Ovary (tissue), 7 donors: ENCODE measurements at regions not wholly inside any gene's neighbourhood (a gene's known extent, or its start where the extent isn't known, plus 50 kb on each side); places are given as distances from the start of the nearest gene placed in this dataset.

Source experiments
- DNase-seq, 5 donors: peaks; one replicate each; pipeline ENCODE4 v3.0.0-alpha.2; 2019 to 2020
- H3K27ac ChIP-seq, 2 donors: fragments of 200-600 bp; one replicate each; pipeline versions ENCODE4 v1.5.1 to v1.8.0; 2019 to 2022
- H3K27me3 ChIP-seq: fragments of 200-600 bp; one replicate; pipeline ENCODE4 v1.8.0; 2022
- H3K36me3 ChIP-seq: fragments of 200-600 bp; sonication (generic); one replicate; pipeline ENCODE4 v1.5.1; 2019
- H3K4me1 ChIP-seq: one replicate; pipeline ENCODE4 v1.8.1; 2013; ENCODE audit warnings: mild to moderate bottlenecking, moderate library complexity; ENCODE audit not compliant: insufficient read depth
- H3K4me3 ChIP-seq: fragments of 200-600 bp; sonication (generic); one replicate; pipeline ENCODE4 v1.5.1; 2017
- H3K9me3 ChIP-seq, 2 donors: fragments of 200-600 bp in 1 of 2; sonication (generic) in 1 of 2; one replicate each; pipeline versions ENCODE4 v1.5.1 to v1.8.1; 2013 to 2019; ENCODE audit warnings: mild to moderate bottlenecking in 1 of 2, moderate library complexity in 1 of 2
- CTCF ChIP-seq, 3 donors: fragments of 450-650 bp in 2 of 3; fragments of 200-600 bp in 1 of 3; IDR thresholded peaks; one replicate each; pipeline versions ENCODE4 v1.5.1 to v1.8.0; 2016 to 2022; ENCODE audit warnings: antibody characterized with exemption in 3 of 3, mild to moderate bottlenecking in 1 of 3
- EP300 ChIP-seq: sonication (generic); formaldehyde crosslinking; IDR thresholded peaks from one replicate; pipeline ENCODE4 v1.6.1; 2017; ENCODE audit warnings: antibody characterized with exemption
- POLR2A ChIP-seq: fragments of 450-650 bp; IDR thresholded peaks from one replicate; pipeline ENCODE4 v1.6.1; 2017; ENCODE audit warnings: antibody characterized with exemption, mild to moderate bottlenecking, moderate library complexity
- WGBS, 3 donors: extraction: QIAGEN DNeasy Blood & Tissue Kit in 1 of 3; methylation state at CpG; one replicate each; pipeline versions ENCODE4 v1.1.5 to v1.1.7; 2013 to 2017; 5-methylcytosine and 5-hydroxymethylcytosine counted together
- intact Hi-C, 4 donors: fragments of 100-400 bp; cut with DNase I; formaldehyde crosslinking; loops; one replicate each; pipeline versions ENCODE4 v1.11.0 to v1.15.1; 2022 to 2023
- donor health status: DM: no; HTN: no; CAD: no; lungs with moderate emphysema.
- donor health status: DM: no; HTN: no; CAD: no.
- donor health status: Bipolar disorder and iron deficiency.
- donor health status: DM: no; HTN: no; CAD: no.
- donor health status: DM: yes; HTN: yes; CAD: no.

DNA sequence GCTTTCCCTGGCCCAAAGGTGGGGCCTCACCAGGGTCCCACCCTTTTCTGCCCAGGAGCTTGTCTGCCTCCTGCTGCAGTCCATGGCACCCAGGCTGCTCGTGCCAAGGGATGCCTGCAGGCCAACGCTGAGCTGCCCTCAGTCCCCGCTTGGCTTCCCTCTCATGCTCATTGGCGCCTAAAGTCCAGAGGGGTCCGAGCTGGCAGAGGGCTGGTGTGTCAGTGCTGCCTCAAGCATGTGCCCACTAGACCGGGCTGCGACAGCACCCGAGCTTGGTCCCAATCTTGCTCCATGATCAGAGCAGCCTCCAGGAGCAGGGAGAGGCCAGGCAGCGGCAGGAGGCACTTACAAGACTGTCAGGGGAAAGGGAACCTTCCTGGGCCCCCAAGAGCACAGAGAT, 287.0 kb downstream of the ICOS start:
- Histone ChIP-seq H3K9me3 (no peaks in the 10 kb centered on the region), H3K36me3 (no peaks in the 10 kb centered on the region), H3K4me1 (no peaks in the 10 kb centered on the region), H3K4me3 (no peak overlapping the region), H3K27me3 (no peaks in the 10 kb centered on the region), H3K27ac (no peak overlapping the region)
- intact Hi-C loops, result no loop called here
- DNase-seq, result no peak
- TF ChIP-seq CTCF (IDR thresholded peaks at IDR 0.05) (no peak), EP300 (no peak), POLR2A (no peak)
- WGBS, 3 donors, result 94 to 98% (median 95%) methylated on average over 9 of the region's 9 CpGs

DNA sequence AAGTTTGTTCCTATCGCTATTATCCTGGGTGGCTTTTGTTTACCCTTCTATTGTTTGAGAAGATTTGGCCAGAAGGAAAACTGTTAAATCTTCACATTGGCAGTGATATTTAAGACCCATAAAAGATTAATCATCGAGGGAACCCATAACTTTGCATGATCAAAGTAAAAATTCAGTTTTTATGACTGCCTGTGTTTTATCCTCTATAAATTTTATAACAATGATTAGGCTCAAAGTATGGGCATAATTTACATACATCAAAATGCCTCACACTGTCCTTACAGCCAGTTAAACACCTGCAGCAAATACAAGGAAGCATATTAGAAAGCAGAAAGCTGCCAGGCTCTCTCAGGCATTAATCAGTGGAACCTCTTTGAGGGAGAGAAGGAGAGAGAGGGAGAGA, 289.1 kb downstream of the ICOS start:
- 75 to 81% (median 81%) methylated on average over 2 of the region's 2 CpGs for WGBS, 3 donors
- intact Hi-C loops, result no loop called here
- Histone ChIP-seq H3K27ac (no peak overlapping the region), H3K36me3 (no peaks in the 10 kb centered on the region), H3K4me1 (no peaks in the 10 kb centered on the region), H3K9me3 (no peaks in the 10 kb centered on the region), H3K27me3 (no peaks in the 10 kb centered on the region), H3K4me3 (no peak overlapping the region)
- TF ChIP-seq EP300 (no peak), POLR2A (no peak), CTCF (IDR thresholded peaks at IDR 0.05) (no peak)
- DNase-seq, result no peak

GRCh38 chr2:204226305-204226880, 289.8 kb downstream of the ICOS start:
- no peaks in the 10 kb centered on the region for H3K9me3 ChIP-seq
- no peaks in the 10 kb centered on the region for H3K36me3 ChIP-seq
- H3K4me1 ChIP-seq, result no peaks in the 10 kb centered on the region
- no peak overlapping the region for H3K4me3 ChIP-seq
- WGBS, 3 donors, result 17 to 37% (median 24%) methylated on average over 9 of the region's 9 CpGs
- no peak for TF ChIP-seq EP300
- no peak for TF ChIP-seq CTCF (IDR thresholded peaks at IDR 0.05)
- no peak for TF ChIP-seq POLR2A
- H3K27me3 ChIP-seq, result no peaks in the 10 kb centered on the region
- intact Hi-C loops, result no loop called here
- no peak overlapping the region for H3K27ac ChIP-seq
- no peak for DNase-seq

DNA sequence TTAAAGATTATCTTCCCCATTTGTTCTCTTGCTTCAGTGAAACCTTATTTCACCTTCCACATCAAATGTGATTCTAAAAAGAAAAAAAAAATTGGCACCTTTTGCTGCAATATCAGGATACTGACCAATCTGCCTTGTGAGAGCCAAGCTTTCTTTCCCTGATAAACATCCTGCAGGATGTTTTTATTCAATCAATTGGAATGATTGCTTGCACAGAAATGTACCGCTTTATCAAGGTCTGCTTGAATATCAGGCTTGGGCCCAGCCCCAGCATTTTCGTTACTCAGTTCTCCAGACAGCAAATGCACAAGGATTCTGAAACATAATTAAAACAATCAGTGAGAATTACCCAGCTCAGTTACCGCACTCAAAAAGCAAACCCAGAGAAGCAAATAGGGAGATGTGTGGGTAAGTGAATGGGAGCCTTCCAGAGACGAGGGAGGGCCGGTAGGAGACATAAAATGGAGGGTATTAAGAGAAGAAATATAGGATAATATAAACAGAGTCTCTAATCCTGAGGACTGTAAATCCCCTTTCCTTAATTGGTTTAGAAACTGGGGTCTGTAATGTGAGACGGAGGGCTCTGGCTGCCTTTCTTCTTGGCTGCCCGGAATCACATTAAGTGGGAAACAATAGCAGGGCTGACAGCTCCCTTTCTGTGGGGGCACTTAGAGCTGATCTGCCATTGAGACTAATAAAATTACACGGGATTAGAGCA, 291.8 kb downstream of the ICOS start:
- no peak for TF ChIP-seq POLR2A
- TF ChIP-seq CTCF (IDR thresholded peaks at IDR 0.05), result no peak
- TF ChIP-seq EP300, result no peak
- Histone ChIP-seq H3K9me3 (no peaks in the 10 kb centered on the region), H3K4me3 (no peak overlapping the region), H3K27ac (no peak overlapping the region), H3K4me1 (no peaks in the 10 kb centered on the region), H3K36me3 (no peaks in the 10 kb centered on the region), H3K27me3 (no peaks in the 10 kb centered on the region)
- no peak for DNase-seq
- intact Hi-C loops, result no loop called here
- WGBS, 3 donors, result 49 to 57% (median 55%) methylated on average over 8 of the region's 8 CpGs
